GM12892 (cell line): ENCODE measurements at regions not wholly inside any gene's neighbourhood (a gene's known extent, or its start where the extent isn't known, plus 50 kb on each side); places are given as distances from the start of the nearest gene placed in this dataset.

Experiments
- POLR2A ChIP-seq: IDR thresholded peaks from 2 replicates; pipeline ENCODE4 v1.6.1; 2011; ENCODE audit warnings: low read depth, low read length, control low read depth
- POLR2AphosphoS5 ChIP-seq: IDR thresholded peaks from 2 replicates; pipeline ENCODE4 v1.6.1; 2011; ENCODE audit warnings: low read depth, low read length, control low read depth
- TAF1 ChIP-seq: IDR thresholded peaks from 2 replicates; pipeline ENCODE4 v1.6.1; 2011; ENCODE audit warnings: low read depth, mild to moderate bottlenecking, control low read depth, low read length, borderline replicate concordance

DNA sequence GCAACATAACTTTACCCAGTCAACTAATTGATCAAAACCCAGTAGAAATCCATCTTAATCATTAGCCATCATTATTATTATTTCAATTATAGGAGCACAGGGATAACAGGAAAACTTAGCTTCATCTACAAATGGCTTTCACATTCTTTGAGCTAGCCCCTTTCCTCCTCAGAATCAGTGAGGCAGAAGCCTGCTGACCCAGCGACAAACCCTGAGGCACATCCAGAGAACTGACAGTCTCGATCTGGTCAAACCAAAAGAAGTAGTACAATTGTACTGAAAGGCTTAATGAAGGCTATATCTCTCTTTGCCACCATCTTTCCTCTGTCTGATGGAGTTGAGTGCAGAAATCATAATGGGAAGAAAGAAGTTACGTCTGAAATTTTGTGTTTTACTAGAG is 109.8 kb upstream of the ARID2 start:
- no peak for TF ChIP-seq POLR2AphosphoS5
- TF ChIP-seq POLR2A: no peak
- no peak for TF ChIP-seq TAF1
